CD4-positive, alpha-beta memory T cell (primary cell): ENCODE measurements at regions not wholly inside any gene's neighbourhood (a gene's known extent, or its start where the extent isn't known, plus 50 kb on each side); places are given as distances from the start of the nearest gene placed in this dataset.
"Not testable (repeated sequence)": the region's sequence is repeated elsewhere in the genome, so short reads cannot be mapped to it uniquely, and the experiment has no call there.

ENCODE experiments used
- CTCF ChIA-PET: fragments of 350-600 bp; sonication (Branson Sonifier 250); formaldehyde crosslinking; loops from one replicate; lab custom pipeline; 2021; ENCODE audit warnings: inconsistent platforms; ENCODE audit not compliant: partially characterized antibody; lab: Charles Lee
- POLR2A ChIA-PET: fragments of 350-600 bp; sonication (Branson Sonifier 250); formaldehyde crosslinking; loops from one replicate; lab custom pipeline; 2021; ENCODE audit not compliant: partially characterized antibody; lab: Charles Lee
- DNase-seq, 5 donors: peaks; one replicate each; pipeline versions ENCODE4 v3.0.0 to v3.0.0-alpha.2; 2020 to 2022; ENCODE audit warnings: mixed read lengths in 1 of 5
- H3K27ac ChIP-seq: one replicate; pipeline ENCODE4 v1.7.0; 2013; ENCODE audit warnings: low read depth, low read length
- H3K27me3 ChIP-seq: 2 replicates; pipeline ENCODE4 v1.7.0; 2013; ENCODE audit warnings: mild to moderate bottlenecking, low read length, moderate library complexity; ENCODE audit not compliant: insufficient read depth
- H3K36me3 ChIP-seq: 2 replicates; pipeline ENCODE4 v1.7.0; 2013; ENCODE audit warnings: mild to moderate bottlenecking, low read length, moderate library complexity; ENCODE audit not compliant: insufficient read depth
- H3K4me1 ChIP-seq: 2 replicates; pipeline ENCODE4 v1.7.0; 2013; ENCODE audit warnings: mild to moderate bottlenecking, low read length, moderate library complexity; ENCODE audit not compliant: insufficient read depth
- H3K4me3 ChIP-seq, 2 donors: one replicate each; pipeline ENCODE4 v1.7.0; 2013; ENCODE audit warnings: low read length in 2 of 2, mild to moderate bottlenecking in 1 of 2
- H3K9me3 ChIP-seq, 2 donors: one replicate each; pipeline ENCODE4 v1.7.0; 2013; ENCODE audit warnings: low read length in 2 of 2, control low read depth in 1 of 2; ENCODE audit not compliant: control insufficient read depth in 1 of 2
- H3K27ac Mint-ChIP-seq, 7 donors: one replicate each; pipeline ENCODE4 v1.8.0; 2020 to 2021; ENCODE audit warnings: mixed read lengths in 7 of 7, mild to moderate bottlenecking in 6 of 7, inconsistent platforms in 3 of 7, moderate library complexity in 3 of 7
- H3K27me3 Mint-ChIP-seq, 2 donors: one replicate each; pipeline ENCODE4 v1.8.0; 2020 to 2021; ENCODE audit warnings: mixed read lengths in 2 of 2
- H3K36me3 Mint-ChIP-seq, 2 donors: one replicate each; pipeline ENCODE4 v1.8.0; 2020 to 2021; ENCODE audit warnings: mixed read lengths in 2 of 2, inconsistent platforms in 1 of 2, mild to moderate bottlenecking in 1 of 2
- H3K4me1 Mint-ChIP-seq, 4 donors: one replicate each; pipeline ENCODE4 v1.8.0; 2020 to 2021; ENCODE audit warnings: mixed read lengths in 4 of 4, mild to moderate bottlenecking in 1 of 4
- H3K4me3 Mint-ChIP-seq, 8 donors: one replicate each; pipeline ENCODE4 v1.8.0; 2020 to 2021; ENCODE audit warnings: mixed read lengths in 8 of 8, mild to moderate bottlenecking in 7 of 8, moderate library complexity in 6 of 8, inconsistent platforms in 3 of 8
- H3K9me3 Mint-ChIP-seq, 8 donors: one replicate each; pipeline ENCODE4 v1.8.0; 2020 to 2021; ENCODE audit warnings: mixed read lengths in 8 of 8, mild to moderate bottlenecking in 5 of 8, inconsistent platforms in 3 of 8, moderate library complexity in 1 of 8
- intact Hi-C: fragments of 100-400 bp; cut with micrococcal nuclease; formaldehyde crosslinking; loops from one replicate; pipeline ENCODE4 v1.15.1; 2023

GRCh38 chr5:175331173-175332036 lies 112.6 kb downstream of the DRD1 start:
- H3K4me3 ChIP-seq, DNase-seq, H3K36me3 ChIP-seq, POLR2A ChIA-PET, H3K4me3 Mint-ChIP-seq, CTCF ChIA-PET, H3K9me3 ChIP-seq, H3K36me3 Mint-ChIP-seq, H3K27ac Mint-ChIP-seq, H3K27ac ChIP-seq, H3K4me1 Mint-ChIP-seq, intact Hi-C loops, H3K4me1 ChIP-seq, H3K27me3 ChIP-seq: not testable (repeated sequence)
- Mint-ChIP-seq H3K27me3 (peaks cover 4 to 10% of the 10 kb centered on the region in 2 donors), H3K9me3 (peaks cover 0 to 17% (median 0%) of the 10 kb centered on the region in 8 donors)

- Histone ChIP-seq H3K27ac (no peak overlapping the region), H3K4me3 (no peak overlapping the region), H3K36me3 (no peaks in the 10 kb centered on the region), H3K4me1 (no peaks in the 10 kb centered on the region), H3K27me3 (no peaks in the 10 kb centered on the region), H3K9me3 (no peaks in the 10 kb centered on the region)
- intact Hi-C loops, result no loop called here
- Mint-ChIP-seq H3K9me3 (peaks cover 0 to 17% (median 0%) of the 10 kb centered on the region in 8 donors), H3K27me3 (peaks cover 3 to 8% of the 10 kb centered on the region in 2 donors), H3K4me3 (no peak overlapping the region), H3K27ac (no peak overlapping the region), H3K36me3 (no peaks in the 10 kb centered on the region), H3K4me1 (no peaks in the 10 kb centered on the region)
- DNase-seq, result no peak
- ChIA-PET CTCF (no interaction called here), POLR2A (no interaction called here)
Observed at GRCh38 chr5:175329976-175330375, 114.0 kb downstream of the DRD1 start.

- intact Hi-C loops, result no loop called here
- CTCF ChIA-PET, result no interaction called here
- H3K4me1 Mint-ChIP-seq, result no peaks in the 10 kb centered on the region
Observed at GRCh38 chr5:175328687-175329086, 115.3 kb downstream of the DRD1 start.

GRCh38 chr5:175328176-175328575 lies 115.8 kb downstream of the DRD1 start:
- POLR2A ChIA-PET, result no interaction called here
- no peak overlapping the region for H3K4me3 ChIP-seq
- H3K36me3 Mint-ChIP-seq, result no peaks in the 10 kb centered on the region
- peaks cover 4 to 8% of the 10 kb centered on the region in 2 donors for H3K27me3 Mint-ChIP-seq
- CTCF ChIA-PET, result no interaction called here
- H3K4me3 Mint-ChIP-seq, result no peak overlapping the region
- peaks cover 0 to 14% (median under 1%) of the 10 kb centered on the region in 8 donors for H3K9me3 Mint-ChIP-seq
- no peaks in the 10 kb centered on the region for H3K4me1 Mint-ChIP-seq
- H3K27ac ChIP-seq, result no peak overlapping the region
- intact Hi-C loops, result no loop called here
- no peaks in the 10 kb centered on the region for H3K27me3 ChIP-seq
- H3K4me1 ChIP-seq, result no peaks in the 10 kb centered on the region
- no peak for DNase-seq
- no peaks in the 10 kb centered on the region for H3K36me3 ChIP-seq
- no peaks in the 10 kb centered on the region for H3K9me3 ChIP-seq
- no peak overlapping the region for H3K27ac Mint-ChIP-seq

More at GRCh38 chr5:175328687-175329086, 115.3 kb downstream of the DRD1 start:
- H3K4me3 ChIP-seq, result no peak overlapping the region
- no peak for DNase-seq
- Mint-ChIP-seq H3K9me3 (peaks cover 0 to 15% (median 0%) of the 10 kb centered on the region in 8 donors), H3K4me3 (peak overlapping the region in 1 of 8 donors; percentile 58), H3K36me3 (no peaks in the 10 kb centered on the region), H3K27ac (no peak overlapping the region), H3K27me3 (peaks cover 4 to 8% of the 10 kb centered on the region in 2 donors)
- H3K27me3 ChIP-seq, result no peaks in the 10 kb centered on the region
- no peaks in the 10 kb centered on the region for H3K36me3 ChIP-seq
- H3K4me1 ChIP-seq, result no peaks in the 10 kb centered on the region
- POLR2A ChIA-PET, result no interaction called here
- H3K9me3 ChIP-seq, result no peaks in the 10 kb centered on the region
- H3K27ac ChIP-seq, result no peak overlapping the region

GRCh38 chr5:175325681-175326080 lies 118.3 kb downstream of the DRD1 start:
- peaks cover 0 to 7% (median 0%) of the 10 kb centered on the region in 8 donors for H3K9me3 Mint-ChIP-seq
- H3K36me3 ChIP-seq, result no peaks in the 10 kb centered on the region
- CTCF ChIA-PET, result no interaction called here
- no peaks in the 10 kb centered on the region for H3K4me1 Mint-ChIP-seq
- H3K4me3 Mint-ChIP-seq, result no peak overlapping the region
- no peak overlapping the region for H3K27ac Mint-ChIP-seq
- H3K27me3 ChIP-seq, result no peaks in the 10 kb centered on the region
- H3K4me3 ChIP-seq, result no peak overlapping the region
- no peak overlapping the region for H3K27ac ChIP-seq
- H3K9me3 ChIP-seq, result no peaks in the 10 kb centered on the region
- no peak for DNase-seq
- POLR2A ChIA-PET, result no interaction called here
- peaks cover 4 to 11% of the 10 kb centered on the region in 2 donors for H3K27me3 Mint-ChIP-seq
- intact Hi-C loops, result no loop called here
- H3K36me3 Mint-ChIP-seq, result no peaks in the 10 kb centered on the region
- H3K4me1 ChIP-seq, result no peaks in the 10 kb centered on the region

GRCh38 chr5:175321927-175322532 lies 122.0 kb downstream of the DRD1 start:
- H3K27me3 Mint-ChIP-seq, result peaks cover 6 to 8% of the 10 kb centered on the region in 2 donors
- DNase-seq, result peak in 4 of 5 donors; percentile 3 to 22 (median 10)
- intact Hi-C loops, result no loop called here
- H3K9me3 ChIP-seq, result no peaks in the 10 kb centered on the region
- H3K27me3 ChIP-seq, result no peaks in the 10 kb centered on the region
- H3K4me1 ChIP-seq, result no peaks in the 10 kb centered on the region
- ChIA-PET POLR2A (no interaction called here), CTCF (no interaction called here)
- peak overlapping the region in 1 of 7 donors; percentile 42 for H3K27ac Mint-ChIP-seq
- H3K36me3 Mint-ChIP-seq, result no peaks in the 10 kb centered on the region
- H3K4me3 ChIP-seq, result no peak overlapping the region
- H3K36me3 ChIP-seq, result no peaks in the 10 kb centered on the region
- no peaks in the 10 kb centered on the region for H3K4me1 Mint-ChIP-seq
- H3K4me3 Mint-ChIP-seq, result no peak overlapping the region
- no peak overlapping the region for H3K27ac ChIP-seq
- H3K9me3 Mint-ChIP-seq, result peaks cover 0 to 8% (median 0%) of the 10 kb centered on the region in 8 donors

- H3K36me3 ChIP-seq, result no peaks in the 10 kb centered on the region
- H3K9me3 ChIP-seq, result no peaks in the 10 kb centered on the region
- H3K4me1 ChIP-seq, result no peaks in the 10 kb centered on the region
- peaks cover 7% of the 10 kb centered on the region for H3K27me3 ChIP-seq
- Mint-ChIP-seq H3K9me3 (peaks cover 0 to 12% (median 0%) of the 10 kb centered on the region in 8 donors), H3K27ac (no peak overlapping the region), H3K36me3 (no peaks in the 10 kb centered on the region), H3K4me1 (no peaks in the 10 kb centered on the region), H3K27me3 (peaks cover 11 to 12% of the 10 kb centered on the region in 2 donors), H3K4me3 (no peak overlapping the region)
- no peak for DNase-seq
- no peak overlapping the region for H3K27ac ChIP-seq
- intact Hi-C loops, result no loop called here
- H3K4me3 ChIP-seq, result no peak overlapping the region
- ChIA-PET POLR2A (no interaction called here), CTCF (no interaction called here)
Observed at GRCh38 chr5:175319199-175319598, 124.8 kb downstream of the DRD1 start.
